OCI-LY3 (cell line): ENCODE measurements at regions not wholly inside any gene's neighbourhood (a gene's known extent, or its start where the extent isn't known, plus 50 kb on each side); places are given as distances from the start of the nearest gene placed in this dataset.

Experiments used
- H2AFZ ChIP-seq: fragments of 200-600, 300-600 bp; shearing (Covaris generic); 2 replicates; pipeline ENCODE4 v1.6.0; 2014; ENCODE audit warnings: antibody characterized with exemption, low read depth, low read length
- H3K27ac ChIP-seq: fragments of 200-600, 300-600 bp; sonication (generic); 2 replicates; pipeline ENCODE4 v1.5.1; 2014; ENCODE audit warnings: mild to moderate bottlenecking, low read length, moderate library complexity, mixed read lengths
- H3K27me3 ChIP-seq: fragments of 200-600, 300-600 bp; sonication (generic); 2 replicates; pipeline ENCODE4 v1.6.1; 2014; ENCODE audit warnings: low read depth, low read length, mixed read lengths
- H3K36me3 ChIP-seq: fragments of 200-600, 300-600 bp; sonication (generic); replicated peaks from 2 replicates; pipeline ENCODE3; 2014; ENCODE audit warnings: low read depth, low read length, mixed read lengths
- H3K4me1 ChIP-seq: fragments of 300-600, 200-600 bp; sonication (generic); 2 replicates; pipeline ENCODE4 v1.6.1; 2014; ENCODE audit warnings: low read length, mixed read lengths
- H3K4me2 ChIP-seq: fragments of 200-600, 300-600 bp; sonication (generic); 2 replicates; pipeline ENCODE4 v1.6.1; 2014; ENCODE audit warnings: low read length, mixed read lengths
- H3K4me3 ChIP-seq: fragments of 300-600, 200-600 bp; sonication (generic); 2 replicates; pipeline ENCODE4 v1.5.1; 2014; ENCODE audit warnings: antibody characterized with exemption, mild to moderate bottlenecking, low read length, moderate library complexity
- H3K79me2 ChIP-seq: fragments of 300-600, 200-600 bp; shearing (Covaris generic); 2 replicates; pipeline ENCODE4 v1.6.1; 2014; ENCODE audit warnings: mild to moderate bottlenecking, low read length, mixed read lengths
- H3K9ac ChIP-seq: fragments of 300-600, 200-600 bp; shearing (Covaris generic); 2 replicates; pipeline ENCODE4 v1.6.0; 2014; ENCODE audit warnings: mild to moderate bottlenecking, low read length, moderate library complexity
- H3K9me3 ChIP-seq: fragments of 200-600, 300-600 bp; shearing (Covaris generic); 2 replicates; pipeline ENCODE4 v1.6.1; 2014; ENCODE audit warnings: low read length, mixed read lengths; ENCODE audit not compliant: insufficient read depth
- H4K20me1 ChIP-seq: fragments of 200-600, 300-600 bp; sonication (generic); 2 replicates; pipeline ENCODE4 v1.6.1; 2016; ENCODE audit warnings: low read length, mixed read lengths; ENCODE audit not compliant: insufficient read depth
- EZH2phosphoT487 ChIP-seq: fragments of 200-600 bp; shearing (Covaris generic); IDR thresholded peaks from 2 replicates; pipeline ENCODE4 v1.6.1; 2018; ENCODE audit warnings: antibody characterized with exemption, mixed run types, low read depth
- TF ChIP-seq, protein P1 (sequence below): fragments of 200-600, 300-600 bp; sonication (generic); IDR thresholded peaks from 2 replicates; pipeline ENCODE4 v1.5.1; 2014; ENCODE audit warnings: antibody characterized with exemption, low read length, low read depth

DNA sequence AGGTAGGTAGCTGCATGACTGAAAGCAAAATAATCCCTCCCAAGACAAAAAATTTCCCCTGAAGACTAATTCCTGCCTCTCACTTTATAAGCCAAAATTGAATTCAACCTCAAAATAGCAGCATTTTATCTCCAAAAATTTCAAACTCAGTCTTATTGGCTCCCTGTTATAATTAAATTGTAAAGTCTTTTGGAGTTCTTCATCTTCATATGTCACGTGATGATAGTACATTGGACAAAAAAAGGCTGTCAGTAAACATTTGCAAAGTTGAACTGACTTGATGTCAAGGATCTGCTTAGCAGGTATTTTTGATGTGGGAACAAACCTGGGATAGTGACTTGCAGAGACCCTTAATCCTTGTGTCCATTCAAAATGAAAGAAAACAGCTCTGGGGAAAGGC, 98.4 kb upstream of the SPRED1 start:
- H3K36me3 ChIP-seq, result no peaks in the 10 kb centered on the region
- no peaks in the 10 kb centered on the region for H3K79me2 ChIP-seq
- no peak overlapping the region for H3K4me3 ChIP-seq
- H3K9me3 ChIP-seq, result peaks cover 8% of the 10 kb centered on the region; the same call in 1 of the 2 replicates
- no peak for TF ChIP-seq EZH2phosphoT487
- TF ChIP-seq, protein P1, sequence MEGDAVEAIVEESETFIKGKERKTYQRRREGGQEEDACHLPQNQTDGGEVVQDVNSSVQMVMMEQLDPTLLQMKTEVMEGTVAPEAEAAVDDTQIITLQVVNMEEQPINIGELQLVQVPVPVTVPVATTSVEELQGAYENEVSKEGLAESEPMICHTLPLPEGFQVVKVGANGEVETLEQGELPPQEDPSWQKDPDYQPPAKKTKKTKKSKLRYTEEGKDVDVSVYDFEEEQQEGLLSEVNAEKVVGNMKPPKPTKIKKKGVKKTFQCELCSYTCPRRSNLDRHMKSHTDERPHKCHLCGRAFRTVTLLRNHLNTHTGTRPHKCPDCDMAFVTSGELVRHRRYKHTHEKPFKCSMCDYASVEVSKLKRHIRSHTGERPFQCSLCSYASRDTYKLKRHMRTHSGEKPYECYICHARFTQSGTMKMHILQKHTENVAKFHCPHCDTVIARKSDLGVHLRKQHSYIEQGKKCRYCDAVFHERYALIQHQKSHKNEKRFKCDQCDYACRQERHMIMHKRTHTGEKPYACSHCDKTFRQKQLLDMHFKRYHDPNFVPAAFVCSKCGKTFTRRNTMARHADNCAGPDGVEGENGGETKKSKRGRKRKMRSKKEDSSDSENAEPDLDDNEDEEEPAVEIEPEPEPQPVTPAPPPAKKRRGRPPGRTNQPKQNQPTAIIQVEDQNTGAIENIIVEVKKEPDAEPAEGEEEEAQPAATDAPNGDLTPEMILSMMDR, result no peak
- H3K4me1 ChIP-seq, result no peaks in the 10 kb centered on the region
- H3K4me2 ChIP-seq, result no peak overlapping the region
- H3K27ac ChIP-seq, result no peak overlapping the region
- H3K9ac ChIP-seq, result no peak overlapping the region
- no peak overlapping the region for H2AFZ ChIP-seq
- H3K27me3 ChIP-seq, result no peaks in the 10 kb centered on the region
- H4K20me1 ChIP-seq, result no peaks in the 10 kb centered on the region

DNA sequence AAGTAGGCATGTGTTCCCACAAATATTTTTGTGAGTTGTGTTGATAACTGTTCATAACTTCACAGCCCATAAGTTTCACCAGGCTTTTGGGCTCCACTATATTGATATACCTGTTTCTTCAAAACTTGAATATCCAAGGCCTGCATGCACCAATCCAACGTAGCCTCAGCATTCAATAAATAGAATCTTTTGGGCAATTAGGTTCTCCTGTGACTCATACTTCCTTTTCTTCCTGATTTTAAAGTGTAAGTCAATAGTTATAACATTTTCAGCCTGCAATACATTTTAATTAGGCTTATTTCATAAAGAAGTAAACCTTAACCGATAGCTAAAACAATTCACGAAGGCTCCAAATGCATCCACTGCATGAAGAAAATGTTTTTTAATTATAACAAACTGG, 97.8 kb upstream of the SPRED1 start:
- Histone ChIP-seq H3K9ac (no peak overlapping the region), H3K36me3 (no peaks in the 10 kb centered on the region), H3K4me3 (no peak overlapping the region), H4K20me1 (no peaks in the 10 kb centered on the region), H3K79me2 (no peaks in the 10 kb centered on the region), H3K27me3 (no peaks in the 10 kb centered on the region), H3K4me2 (no peak overlapping the region), H3K27ac (no peak overlapping the region), H3K4me1 (no peaks in the 10 kb centered on the region), H3K9me3 (peaks cover 8% of the 10 kb centered on the region; the same call in 1 of the 2 replicates), H2AFZ (no peak overlapping the region)
- TF ChIP-seq, protein P1, result no peak
- TF ChIP-seq EZH2phosphoT487, result no peak

DNA sequence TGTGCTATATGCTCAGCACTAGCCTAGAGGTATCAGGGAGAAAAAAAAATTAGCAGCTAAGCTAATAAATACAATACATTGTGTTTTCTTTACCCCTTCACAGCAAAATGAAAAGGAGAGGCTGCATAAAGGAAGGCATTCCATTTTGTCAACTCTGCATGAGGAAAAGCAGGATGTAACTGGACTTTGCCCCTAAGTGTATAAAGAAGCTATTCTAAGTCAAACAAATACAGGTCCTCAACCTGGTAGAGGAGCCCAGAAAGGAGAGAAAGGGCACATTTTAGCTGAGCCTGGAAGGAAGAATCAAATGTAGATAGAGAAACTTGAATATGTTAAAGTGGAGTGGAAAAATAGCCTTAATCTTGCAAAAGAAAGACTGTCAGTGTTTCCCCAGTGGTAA, 89.0 kb upstream of the SPRED1 start:
- no peak overlapping the region for H3K27ac ChIP-seq
- no peak overlapping the region for H2AFZ ChIP-seq
- H3K4me1 ChIP-seq, result no peaks in the 10 kb centered on the region
- H4K20me1 ChIP-seq, result no peaks in the 10 kb centered on the region
- no peak overlapping the region for H3K9ac ChIP-seq
- TF ChIP-seq, protein P1, result no peak
- TF ChIP-seq EZH2phosphoT487, result no peak
- no peaks in the 10 kb centered on the region for H3K9me3 ChIP-seq
- H3K4me3 ChIP-seq, result no peak overlapping the region
- H3K27me3 ChIP-seq, result peaks cover 14% of the 10 kb centered on the region
- H3K36me3 ChIP-seq, result no peaks in the 10 kb centered on the region
- no peaks in the 10 kb centered on the region for H3K79me2 ChIP-seq
- H3K4me2 ChIP-seq, result no peak overlapping the region

DNA sequence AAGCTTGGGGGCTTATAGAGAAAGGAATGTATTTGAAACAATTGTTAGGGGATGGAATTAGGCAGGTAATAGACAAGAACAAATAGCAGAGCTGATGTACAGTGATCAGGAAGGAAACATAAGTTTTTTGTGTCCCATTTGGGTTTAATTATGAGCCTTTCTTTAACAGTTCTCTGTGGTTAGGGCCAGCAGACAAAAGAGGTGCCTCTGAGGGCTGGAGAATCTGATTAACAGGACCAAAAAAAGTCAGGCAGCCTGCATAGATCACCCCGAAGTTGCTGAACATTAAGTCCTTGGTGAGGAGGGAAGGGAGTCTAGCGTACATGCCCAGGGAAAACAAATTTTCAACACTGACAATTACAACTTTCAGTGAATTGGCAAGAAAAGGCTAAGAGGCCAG, 88.6 kb upstream of the SPRED1 start:
- no peaks in the 10 kb centered on the region for H3K79me2 ChIP-seq
- H3K27me3 ChIP-seq, result peaks cover 16% of the 10 kb centered on the region
- no peaks in the 10 kb centered on the region for H3K36me3 ChIP-seq
- no peaks in the 10 kb centered on the region for H3K4me1 ChIP-seq
- no peak overlapping the region for H3K4me3 ChIP-seq
- no peak overlapping the region for H3K4me2 ChIP-seq
- H3K9ac ChIP-seq, result no peak overlapping the region
- no peak overlapping the region for H3K27ac ChIP-seq
- H2AFZ ChIP-seq, result no peak overlapping the region
- TF ChIP-seq, protein P1, result no peak
- TF ChIP-seq EZH2phosphoT487, result no peak
- no peaks in the 10 kb centered on the region for H3K9me3 ChIP-seq
- no peaks in the 10 kb centered on the region for H4K20me1 ChIP-seq
